Mesenchymal stem cell (in vitro differentiated cells and primary cell): ENCODE measurements at regions not wholly inside any gene's neighbourhood (a gene's known extent, or its start where the extent isn't known, plus 50 kb on each side); places are given as distances from the start of the nearest gene placed in this dataset.

Experiments
- DNase-seq: peaks from one replicate; pipeline ENCODE4 v3.0.0-alpha.2; 2013
- H2AFZ ChIP-seq: one replicate; pipeline ENCODE4 v1.6.1; 2013; ENCODE audit warnings: low read depth, mild to moderate bottlenecking, control low read depth, inconsistent platforms, low read length, moderate library complexity
- H2AK5ac ChIP-seq: 2 replicates; pipeline ENCODE4 v1.6.1; 2013; ENCODE audit warnings: low read length, moderate library complexity, mild to moderate bottlenecking, inconsistent platforms; ENCODE audit not compliant: severe bottlenecking
- H2BK120ac ChIP-seq: one replicate; pipeline ENCODE4 v1.6.1; 2013; ENCODE audit warnings: low read depth, mild to moderate bottlenecking, inconsistent platforms, low read length, moderate library complexity
- H2BK12ac ChIP-seq, 2 experiments: one replicate each; pipeline ENCODE4 v1.6.1; 2013; ENCODE audit warnings: inconsistent platforms in 2 of 2, low read length in 2 of 2, mild to moderate bottlenecking in 2 of 2, moderate library complexity in 2 of 2, control low read depth in 1 of 2
- H2BK15ac ChIP-seq: one replicate; pipeline ENCODE4 v1.6.1; 2013; ENCODE audit warnings: mild to moderate bottlenecking, low read depth, inconsistent platforms; ENCODE audit not compliant: poor library complexity, severe bottlenecking
- H2BK5ac ChIP-seq: 2 replicates; pipeline ENCODE4 v1.6.1; 2013; ENCODE audit warnings: low read depth, mild to moderate bottlenecking, low read length, control low read depth, inconsistent platforms; ENCODE audit not compliant: poor library complexity, severe bottlenecking
- H3K14ac ChIP-seq, 2 experiments: one replicate each; pipeline ENCODE4 v1.6.1; 2013; ENCODE audit warnings: inconsistent platforms in 2 of 2, low read length in 2 of 2, control low read depth in 1 of 2, mild to moderate bottlenecking in 1 of 2, moderate library complexity in 1 of 2
- H3K18ac ChIP-seq, 2 experiments: one replicate each; pipeline ENCODE4 v1.6.1; 2013; ENCODE audit warnings: inconsistent platforms in 2 of 2, low read length in 2 of 2, control low read depth in 1 of 2, low read depth in 1 of 2, mild to moderate bottlenecking in 1 of 2
- H3K23ac ChIP-seq, 2 experiments: one replicate each; pipeline ENCODE4 v1.6.1; 2013; ENCODE audit warnings: inconsistent platforms in 2 of 2, low read length in 2 of 2, mild to moderate bottlenecking in 2 of 2, moderate library complexity in 2 of 2, control low read depth in 1 of 2
- H3K27ac ChIP-seq: 2 replicates; pipeline ENCODE4 v1.5.1; 2013; ENCODE audit warnings: mild to moderate bottlenecking, moderate library complexity, low read length, control low read depth, inconsistent platforms; ENCODE audit not compliant: poor library complexity, severe bottlenecking
- H3K27me3 ChIP-seq, 2 experiments: 2 replicates each; pipeline versions ENCODE4 v1.6.1 to v1.7.0; 2013; ENCODE audit warnings: low read length in 2 of 2, mild to moderate bottlenecking in 2 of 2, moderate library complexity in 2 of 2, control low read depth in 1 of 2, inconsistent platforms in 1 of 2; ENCODE audit not compliant: control insufficient read depth in 1 of 2, insufficient read depth in 1 of 2
- H3K36me3 ChIP-seq, 2 experiments: 2 replicates each; pipeline versions ENCODE4 v1.6.1 to v1.7.0; 2013; ENCODE audit warnings: low read length in 2 of 2, control low read depth in 1 of 2, inconsistent platforms in 1 of 2, low read depth in 1 of 2, mild to moderate bottlenecking in 1 of 2; ENCODE audit not compliant: insufficient read depth in 2 of 2, control insufficient read depth in 1 of 2
- H3K4ac ChIP-seq, 2 experiments: one replicate each; pipeline ENCODE4 v1.6.1; 2013; ENCODE audit warnings: inconsistent platforms in 2 of 2, low read length in 2 of 2, mild to moderate bottlenecking in 2 of 2, moderate library complexity in 2 of 2, control low read depth in 1 of 2, low read depth in 1 of 2
- H3K4me1 ChIP-seq: 2 replicates; pipeline ENCODE4 v1.6.1; 2013; ENCODE audit warnings: low read depth, low read length, control low read depth; ENCODE audit not compliant: control insufficient read depth, insufficient read depth
- H3K4me2 ChIP-seq: 2 replicates; pipeline ENCODE4 v1.6.1; 2013; ENCODE audit warnings: low read length, mild to moderate bottlenecking, inconsistent platforms; ENCODE audit not compliant: poor library complexity, severe bottlenecking
- H3K4me3 ChIP-seq, 2 experiments: 2 replicates each; pipeline versions ENCODE4 v1.5.1 to v1.7.0; 2013; ENCODE audit warnings: low read length in 2 of 2, mild to moderate bottlenecking in 2 of 2, control low read depth in 1 of 2, low read depth in 1 of 2; ENCODE audit not compliant: insufficient read depth in 1 of 2
- H3K79me1 ChIP-seq: replicated peaks from 2 replicates; pipeline ENCODE4 v1.6.1; 2013; ENCODE audit warnings: mild to moderate bottlenecking, control low read depth, low read length, inconsistent platforms; ENCODE audit not compliant: poor library complexity, severe bottlenecking
- H3K9ac ChIP-seq: 2 replicates; pipeline ENCODE4 v1.7.0; 2013; ENCODE audit warnings: mild to moderate bottlenecking, low read length, moderate library complexity
- H3K9me3 ChIP-seq: 2 replicates; pipeline ENCODE4 v1.7.0; 2013; ENCODE audit warnings: mild to moderate bottlenecking, low read length; ENCODE audit not compliant: control insufficient read depth
- H4K8ac ChIP-seq: one replicate; pipeline ENCODE4 v1.6.1; 2013; ENCODE audit warnings: inconsistent platforms, mild to moderate bottlenecking, low read length, moderate library complexity
- H4K91ac ChIP-seq: one replicate; pipeline ENCODE4 v1.6.1; 2013; ENCODE audit warnings: mild to moderate bottlenecking, low read length, inconsistent platforms
- WGBS: methylation state at CpG from one replicate; pipeline ENCODE4 v1.1.7; 2013; ENCODE audit warnings: mixed read lengths; 5-methylcytosine and 5-hydroxymethylcytosine counted together

DNA sequence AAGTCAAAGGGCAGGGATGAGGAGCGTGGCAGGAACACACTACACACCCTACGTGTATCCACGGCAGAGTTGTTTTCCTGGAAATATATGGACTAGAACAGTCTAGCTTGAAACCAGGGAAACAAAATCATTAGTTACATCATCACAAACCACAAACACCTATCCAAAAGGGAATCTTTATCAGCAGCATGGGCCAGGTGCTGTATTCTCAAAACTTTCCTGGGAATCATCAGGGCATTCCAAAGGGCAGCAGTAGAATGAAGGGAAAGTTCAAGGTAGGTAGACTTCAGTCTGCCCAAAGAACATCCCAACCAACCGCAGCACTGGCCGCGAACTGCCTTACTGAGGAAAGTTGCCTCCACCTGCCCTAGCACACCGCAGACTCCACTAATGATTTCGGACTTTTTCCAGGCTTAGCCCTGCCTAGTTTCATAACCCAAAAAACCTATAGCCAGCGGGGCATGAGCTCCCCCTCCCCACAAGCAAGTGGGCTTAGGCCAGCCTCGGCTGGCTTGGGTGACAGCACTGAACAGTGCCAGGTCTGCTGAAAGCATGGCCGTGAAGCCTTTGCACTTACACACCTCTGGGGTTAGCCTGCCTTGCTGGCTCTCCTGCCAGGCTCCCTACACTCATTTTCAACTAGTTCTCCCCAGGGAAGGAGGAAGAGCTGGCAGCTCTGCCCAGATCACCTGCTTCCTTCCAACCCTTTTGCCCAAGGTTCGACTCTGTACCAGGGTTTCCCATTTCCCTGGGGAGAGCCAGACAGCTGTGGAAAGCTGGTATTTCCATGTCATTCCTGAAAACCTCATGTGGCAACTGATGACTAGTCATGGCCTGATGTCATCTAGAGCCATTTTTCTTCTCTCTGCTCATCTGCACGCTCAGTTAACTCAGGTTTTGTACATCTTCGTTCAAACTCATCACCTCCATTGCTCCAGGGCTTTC, 77.3 kb upstream of the UBAC2 start:
- Histone ChIP-seq H4K91ac (no peak overlapping the region), H3K9me3 (no peaks in the 10 kb centered on the region), H3K4me3 (no peak overlapping the region), H2AFZ (no peak overlapping the region), H3K4me2 (no peak overlapping the region), H3K27ac (no peak overlapping the region), H3K4ac (no peak overlapping the region), H3K23ac (no peak overlapping the region), H3K27me3 (peaks cover 0 to 4% of the 10 kb centered on the region in 2 experiments), H3K36me3 (no peaks in the 10 kb centered on the region), H3K14ac (peak overlapping the region in 1 of 2 experiments; percentile 36), H3K79me1 (no peaks in the 10 kb centered on the region), H2BK15ac (no peak overlapping the region), H2BK12ac (peak overlapping the region in 1 of 2 experiments; percentile 55), H4K8ac (no peak overlapping the region), H3K9ac (no peak overlapping the region), H2BK120ac (no peak overlapping the region), H2AK5ac (peak overlapping the region; percentile 39), H3K18ac (no peak overlapping the region), H2BK5ac (no peak overlapping the region), H3K4me1 (peaks cover 6% of the 10 kb centered on the region)
- peak; percentile 61 for DNase-seq
- 94% methylated on average over 14 of the region's 14 CpGs for WGBS

DNA sequence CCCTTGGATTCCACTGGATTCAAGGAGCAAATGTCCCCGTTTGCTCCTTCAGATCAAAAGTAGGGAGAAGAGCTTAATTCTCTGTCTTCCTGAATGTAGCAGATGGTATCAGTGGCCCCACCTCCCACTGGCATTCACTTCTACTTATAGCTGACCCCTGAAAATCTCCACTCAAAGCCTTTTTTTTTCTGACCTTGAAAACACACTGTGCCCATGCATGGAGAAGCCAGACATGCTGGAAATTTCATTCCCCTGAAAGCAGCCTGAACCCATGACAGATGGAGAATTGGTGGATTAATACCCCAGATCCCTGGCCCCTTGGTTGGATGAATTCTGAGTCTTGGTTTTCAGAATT, 76.6 kb upstream of the UBAC2 start:
- H3K9me3 ChIP-seq, result no peaks in the 10 kb centered on the region
- no peak overlapping the region for H3K23ac ChIP-seq
- H2AK5ac ChIP-seq, result no peak overlapping the region
- H2BK120ac ChIP-seq, result no peak overlapping the region
- H3K79me1 ChIP-seq, result no peaks in the 10 kb centered on the region
- H4K91ac ChIP-seq, result no peak overlapping the region
- no peak overlapping the region for H3K4me3 ChIP-seq
- H2BK12ac ChIP-seq, result no peak overlapping the region
- H3K18ac ChIP-seq, result no peak overlapping the region
- no peak overlapping the region for H3K4me2 ChIP-seq
- H3K27ac ChIP-seq, result no peak overlapping the region
- 44% methylated on average over 1 of the region's 1 CpG for WGBS
- no peak for DNase-seq
- H4K8ac ChIP-seq, result no peak overlapping the region
- H3K4me1 ChIP-seq, result peaks cover 6% of the 10 kb centered on the region
- H3K14ac ChIP-seq, result no peak overlapping the region
- H2AFZ ChIP-seq, result no peak overlapping the region
- H3K4ac ChIP-seq, result no peak overlapping the region
- H2BK15ac ChIP-seq, result no peak overlapping the region
- H3K36me3 ChIP-seq, result no peaks in the 10 kb centered on the region
- peaks cover 0 to 4% of the 10 kb centered on the region in 2 experiments for H3K27me3 ChIP-seq
- H2BK5ac ChIP-seq, result no peak overlapping the region
- H3K9ac ChIP-seq, result no peak overlapping the region

GRCh38 chr13:99124794-99125316, 75.8 kb upstream of the UBAC2 start:
- Histone ChIP-seq H2BK15ac (no peak overlapping the region), H2BK5ac (no peak overlapping the region), H3K4me2 (no peak overlapping the region), H2BK12ac (no peak overlapping the region), H3K36me3 (no peaks in the 10 kb centered on the region), H3K9ac (no peak overlapping the region), H3K9me3 (no peaks in the 10 kb centered on the region), H3K79me1 (no peaks in the 10 kb centered on the region), H3K18ac (no peak overlapping the region), H3K27ac (peak overlapping the region; percentile 10), H3K23ac (no peak overlapping the region), H2AFZ (no peak overlapping the region), H3K27me3 (peaks cover 0 to 4% of the 10 kb centered on the region in 2 experiments), H3K4me1 (peaks cover 6% of the 10 kb centered on the region), H2AK5ac (no peak overlapping the region), H4K91ac (no peak overlapping the region), H3K4ac (no peak overlapping the region), H2BK120ac (no peak overlapping the region), H3K14ac (no peak overlapping the region), H3K4me3 (peak overlapping the region in 1 of 2 experiments; percentile 53), H4K8ac (no peak overlapping the region)
- 62% methylated on average over 6 of the region's 9 CpGs for WGBS
- peak; percentile 64 for DNase-seq

- H3K27me3 ChIP-seq, result peaks cover 0 to 4% of the 10 kb centered on the region in 2 experiments
- no peak overlapping the region for H2AK5ac ChIP-seq
- H2AFZ ChIP-seq, result no peak overlapping the region
- no peak overlapping the region for H2BK15ac ChIP-seq
- no peaks in the 10 kb centered on the region for H3K79me1 ChIP-seq
- peaks cover 6% of the 10 kb centered on the region for H3K4me1 ChIP-seq
- no peaks in the 10 kb centered on the region for H3K9me3 ChIP-seq
- peak overlapping the region in 1 of 2 experiments; percentile 55 for H3K14ac ChIP-seq
- no peak overlapping the region for H4K91ac ChIP-seq
- peak overlapping the region in 1 of 2 experiments; percentile 52 for H2BK12ac ChIP-seq
- peak overlapping the region; percentile 11 to 21 for H3K18ac ChIP-seq
- no peak for DNase-seq
- H3K4me3 ChIP-seq, result no peak overlapping the region
- no peaks in the 10 kb centered on the region for H3K36me3 ChIP-seq
- H3K4ac ChIP-seq, result no peak overlapping the region
- H4K8ac ChIP-seq, result no peak overlapping the region
- no peak overlapping the region for H3K23ac ChIP-seq
- H2BK5ac ChIP-seq, result no peak overlapping the region
- no peak overlapping the region for H2BK120ac ChIP-seq
- no peak overlapping the region for H3K9ac ChIP-seq
- 92% methylated on average over 9 of the region's 9 CpGs for WGBS
- no peak overlapping the region for H3K4me2 ChIP-seq
- peak overlapping the region; percentile 55 for H3K27ac ChIP-seq
Observed at GRCh38 chr13:99125326-99125915, 75.2 kb upstream of the UBAC2 start.
